ENCODE measurements at regions not wholly inside any gene's neighbourhood (a gene's known extent, or its start where the extent isn't known, plus 50 kb on each side); places are given as distances from the start of the nearest gene placed in this dataset.
A peak's percentile ranks its signal among the peaks of the same experiment; 100 is the strongest.
"Not testable (repeated sequence)": the region's sequence is repeated elsewhere in the genome, so short reads cannot be mapped to it uniquely, and the experiment has no call there.

DNA sequence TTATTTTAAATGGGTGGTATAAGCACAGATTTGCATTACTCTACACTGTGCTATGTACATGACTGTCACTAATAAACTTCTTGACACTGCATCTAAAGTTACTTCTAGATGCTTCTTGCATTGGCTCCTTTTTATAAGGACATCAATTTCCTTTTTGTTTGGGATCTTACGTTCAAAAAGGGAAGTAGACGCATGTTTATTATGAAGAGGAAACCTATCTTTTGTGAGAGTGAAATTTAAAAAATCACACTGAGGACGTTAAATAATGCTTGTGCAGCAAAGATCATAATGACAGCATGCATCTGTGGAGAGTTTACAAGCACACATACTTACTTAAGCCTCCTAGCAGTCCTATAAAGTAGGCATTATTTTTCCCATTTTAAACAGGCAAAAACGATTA, 479.5 kb downstream of the CD83 start:
- no peak for DNase-seq (ENCODE audit: low spot score)

DNA sequence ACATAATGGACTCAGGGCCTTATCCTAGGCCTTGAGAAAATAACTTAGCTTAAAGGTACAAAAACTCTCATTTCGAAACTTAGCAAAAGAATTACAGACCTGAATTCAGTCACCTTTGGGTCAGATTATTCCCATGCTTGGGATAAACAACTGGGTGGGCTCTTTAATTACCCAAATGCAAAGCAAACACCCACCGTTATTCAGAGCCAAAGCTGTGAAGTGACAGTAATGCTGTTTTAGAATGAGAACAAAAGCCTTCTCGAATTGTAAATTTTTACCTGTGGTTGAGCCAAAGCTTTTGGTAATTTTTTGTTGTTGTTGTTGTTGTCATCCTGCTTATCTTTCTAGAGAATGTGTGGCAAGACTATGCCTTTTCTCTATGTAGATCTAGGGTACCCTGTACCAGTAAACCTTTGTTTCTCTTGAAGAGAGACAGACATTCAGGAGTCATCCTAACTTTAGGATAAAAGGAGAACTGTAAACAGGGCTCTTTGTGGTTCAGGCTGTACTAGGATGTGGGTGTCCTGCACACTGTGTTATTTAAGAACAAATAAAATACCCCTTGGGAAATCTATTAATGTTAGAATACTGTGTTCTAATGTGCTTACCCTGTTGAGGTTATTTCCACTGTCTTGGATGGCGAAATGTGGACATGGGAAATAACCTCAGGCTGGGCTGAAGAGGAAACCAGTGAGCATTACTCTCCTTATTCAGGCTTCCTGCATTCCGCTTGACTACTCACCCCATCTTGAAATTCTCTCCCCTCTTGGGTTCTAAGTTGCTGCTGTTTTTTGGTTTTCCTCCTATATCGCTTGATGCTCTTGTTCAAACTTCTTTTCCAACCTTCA, 480.7 kb downstream of the CD83 start:
- DNase-seq (ENCODE audit: low spot score), result no peak

DNA sequence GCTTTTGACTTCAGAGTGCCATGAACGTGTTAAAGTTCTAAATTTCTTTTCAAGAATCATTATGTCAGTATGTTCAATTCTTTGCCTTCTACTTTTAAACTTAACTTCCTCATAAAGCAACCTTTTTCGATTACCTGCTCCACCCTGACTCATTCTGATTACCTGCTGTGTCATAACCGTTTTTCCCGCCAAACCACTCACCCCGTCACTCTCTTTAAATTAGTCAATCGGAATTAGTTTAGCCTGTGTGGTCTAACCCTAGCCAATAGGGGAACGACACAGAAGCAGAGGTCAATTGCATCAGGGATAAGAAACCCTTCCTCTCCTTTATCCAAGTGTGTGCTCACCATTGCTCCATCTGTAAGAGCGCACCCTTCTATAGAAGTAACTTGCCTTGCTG, 482.7 kb downstream of the CD83 start:
- DNase-seq (ENCODE audit: low spot score), result not testable (repeated sequence)

DNA sequence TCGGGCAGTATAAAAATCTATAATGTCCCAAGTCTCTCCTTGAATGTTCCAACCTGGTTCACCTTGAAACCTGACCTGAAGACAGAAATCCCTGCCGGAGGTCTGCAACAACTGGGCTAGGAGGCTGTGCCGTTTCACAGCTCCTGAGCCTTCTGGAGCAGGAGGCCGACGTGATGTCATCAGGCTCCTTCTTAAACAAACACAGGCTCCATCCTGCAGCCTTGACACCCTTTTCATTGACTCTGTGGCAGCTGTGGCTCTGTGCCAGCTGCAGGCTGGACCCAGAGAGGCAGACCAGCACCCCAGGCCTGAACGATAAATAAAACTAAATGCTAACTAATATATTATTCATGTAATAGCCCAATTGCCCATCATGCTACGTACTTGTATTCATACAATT, 483.9 kb downstream of the CD83 start:
- DNase-seq (ENCODE audit: low spot score), result no peak

DNA sequence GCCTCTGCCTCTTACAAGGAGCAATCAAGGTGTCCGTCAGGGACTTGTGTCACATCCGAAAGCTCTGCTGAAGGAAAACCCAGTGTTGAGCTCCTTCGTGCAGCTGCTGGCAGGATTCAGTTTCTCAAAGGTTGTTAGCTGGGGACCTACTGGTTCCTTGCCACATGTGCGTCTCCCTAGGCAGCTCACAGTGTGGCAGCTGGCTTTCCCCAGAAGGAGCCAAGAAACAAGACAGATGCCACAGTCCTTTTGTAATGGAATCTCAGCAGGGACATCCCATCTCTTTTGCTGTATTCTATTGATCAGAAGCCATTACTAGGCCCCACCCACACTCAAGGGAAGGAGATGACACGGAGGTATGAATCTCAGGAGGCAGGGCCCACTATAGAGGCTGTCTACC, 488.8 kb downstream of the CD83 start:
- DNase-seq (ENCODE audit: low spot score), result no peak

DNA sequence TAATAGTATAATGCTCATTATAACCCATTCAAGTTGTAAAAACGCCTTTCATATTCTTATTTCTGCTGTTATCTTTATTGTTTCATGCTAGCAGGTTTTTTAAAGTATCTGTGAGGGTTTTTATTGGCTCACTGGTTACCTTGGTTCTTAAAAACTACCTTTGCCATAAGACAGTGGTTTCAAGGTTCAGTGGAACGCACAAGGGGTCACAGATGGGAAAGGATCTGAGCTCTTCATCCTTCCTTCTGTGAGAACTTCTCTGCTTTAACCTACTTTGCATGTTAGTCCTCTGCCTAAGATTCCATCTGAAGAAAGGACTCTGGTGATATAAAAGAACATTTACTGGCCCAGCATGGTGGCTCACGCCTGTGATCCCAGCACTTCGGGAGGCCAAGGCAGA, 492.6 kb downstream of the CD83 start:
- no peak for DNase-seq (ENCODE audit: low spot score)

DNA sequence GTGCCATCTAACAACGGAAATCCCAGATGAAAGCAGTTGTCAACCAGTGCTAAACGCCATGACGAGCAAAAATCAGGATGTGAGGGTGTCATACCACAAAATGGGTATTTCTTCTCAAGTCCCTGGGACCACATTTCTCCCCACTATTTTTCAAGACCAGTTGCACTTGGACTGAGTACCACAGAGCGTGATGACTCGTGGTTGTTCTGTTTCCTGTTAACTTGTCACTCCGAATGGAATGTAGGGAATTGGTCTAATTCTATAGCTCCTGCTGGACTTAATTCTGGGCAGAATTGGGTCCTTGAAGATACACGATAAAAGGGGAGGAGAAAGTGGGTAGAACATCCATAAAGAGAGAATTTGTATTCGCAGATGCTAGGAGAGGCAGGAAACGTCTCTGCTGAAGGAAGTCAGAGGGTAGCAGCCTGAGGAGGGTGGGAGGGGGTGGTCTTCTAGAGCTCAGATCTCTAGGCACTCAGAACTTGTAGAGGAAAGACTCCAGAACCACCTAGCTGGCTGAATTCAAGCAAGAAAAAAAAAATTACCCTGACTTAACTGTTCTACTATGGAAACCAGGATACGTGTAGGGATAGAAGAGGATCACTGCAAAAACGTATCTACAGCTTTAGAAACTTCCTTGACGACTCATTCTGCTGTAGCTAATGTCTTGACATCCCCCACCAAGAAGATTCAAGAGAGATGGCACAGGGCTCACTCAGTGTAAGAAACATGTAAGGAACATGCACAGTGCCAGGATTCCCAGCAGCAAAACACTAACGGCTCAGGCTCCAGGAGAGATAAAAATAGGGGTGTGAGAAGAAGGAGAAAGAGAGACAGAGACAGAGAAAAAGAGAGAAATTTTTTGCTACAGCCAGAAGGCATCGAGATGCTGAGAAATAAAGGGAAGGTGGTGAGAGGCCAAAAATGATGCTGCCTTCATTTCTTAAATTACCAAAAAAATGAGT, 494.7 kb downstream of the CD83 start:
- peak; percentile 12 for DNase-seq (ENCODE audit: low spot score)

DNA sequence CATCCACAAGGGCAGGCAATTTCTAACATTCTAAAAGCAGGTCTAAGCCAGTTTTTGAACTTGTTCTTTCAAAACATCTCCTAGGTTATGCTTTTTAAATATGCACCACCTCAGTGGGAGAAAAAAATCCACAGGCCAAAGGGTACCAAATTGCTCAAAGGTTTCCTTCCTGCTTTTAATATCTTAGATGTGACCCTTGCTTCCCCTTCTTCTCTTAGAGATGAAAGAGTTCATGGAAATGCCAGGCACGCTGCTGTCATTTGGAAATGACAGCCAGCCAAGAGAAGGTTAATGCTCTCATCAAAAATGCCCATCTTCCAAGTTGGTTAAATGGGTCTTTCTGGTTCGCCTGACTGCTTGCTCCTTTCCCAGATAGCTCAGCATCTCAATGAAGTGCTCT, 497.1 kb downstream of the CD83 start:
- DNase-seq (ENCODE audit: low spot score), result no peak

DNA sequence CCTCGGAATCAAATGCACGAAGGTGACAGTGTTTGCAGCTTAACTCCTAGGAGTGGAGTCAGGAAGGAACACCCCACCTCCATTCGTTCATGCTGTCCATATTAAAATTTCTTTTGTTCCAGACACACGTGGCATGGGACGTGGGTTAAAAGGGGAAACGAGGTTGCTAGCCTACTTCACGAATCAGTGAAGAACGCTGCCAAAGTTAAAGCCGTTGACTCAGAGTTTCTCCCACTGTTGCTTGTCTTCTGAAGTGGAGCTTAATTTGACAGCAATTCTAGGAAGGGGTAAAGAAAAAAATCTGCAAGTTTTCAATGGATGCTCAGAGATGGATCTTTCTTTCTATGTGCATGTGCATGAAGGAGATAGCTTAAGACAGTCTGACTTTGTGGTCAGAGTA, 499.1 kb downstream of the CD83 start:
- DNase-seq (ENCODE audit: low spot score), result no peak

DNA sequence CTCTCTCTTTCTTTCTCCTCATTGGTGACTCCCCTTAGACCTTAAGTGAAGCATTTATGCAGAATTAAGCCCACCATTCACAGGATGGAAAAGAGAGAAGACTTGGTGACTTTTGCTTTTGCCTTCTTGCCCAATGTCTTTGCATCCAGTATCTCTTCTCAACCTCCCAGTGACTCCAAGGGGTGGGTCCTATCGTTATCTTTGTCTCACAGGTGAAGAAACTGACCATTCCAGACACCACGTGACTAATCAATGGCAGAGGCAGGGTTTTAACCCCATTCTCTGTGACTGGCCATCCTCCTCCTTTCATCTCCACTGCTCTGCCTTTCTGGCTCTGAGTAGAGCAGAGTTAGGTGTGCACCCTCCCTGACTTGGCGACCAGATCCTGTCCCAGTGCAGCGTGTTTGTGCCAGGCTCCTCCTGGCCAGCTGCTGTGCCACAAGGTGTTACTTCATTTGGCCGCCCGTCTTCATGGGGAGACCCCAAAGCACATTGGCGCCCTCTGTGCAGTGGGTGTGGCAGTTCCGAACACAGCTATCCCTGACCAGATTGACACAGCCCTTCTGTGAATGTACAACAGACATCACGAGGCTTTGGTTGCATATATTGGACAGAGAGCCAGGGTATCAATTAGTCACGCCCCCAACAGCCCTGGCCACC, 501.3 kb downstream of the CD83 start:
- no peak for DNase-seq (ENCODE audit: low spot score)

DNA sequence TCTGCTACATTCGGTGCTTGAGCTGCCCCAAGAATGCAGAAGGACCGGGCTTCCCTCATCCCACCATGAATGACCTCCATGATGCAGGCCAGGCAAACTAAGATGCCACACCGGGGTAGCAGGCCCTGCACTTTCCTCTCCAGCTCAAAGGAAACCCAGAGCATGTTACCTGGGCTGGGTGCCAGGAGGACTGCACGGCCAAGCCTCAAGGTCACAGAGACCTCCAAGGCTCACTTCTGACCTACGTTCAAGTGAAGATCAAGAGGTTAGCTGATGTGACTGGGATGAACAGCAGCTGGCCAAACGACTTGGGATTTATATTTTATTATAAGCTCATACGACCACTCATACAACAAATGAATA, 501.8 kb downstream of the CD83 start:
- DNase-seq (ENCODE audit: low spot score), result no peak

DNA sequence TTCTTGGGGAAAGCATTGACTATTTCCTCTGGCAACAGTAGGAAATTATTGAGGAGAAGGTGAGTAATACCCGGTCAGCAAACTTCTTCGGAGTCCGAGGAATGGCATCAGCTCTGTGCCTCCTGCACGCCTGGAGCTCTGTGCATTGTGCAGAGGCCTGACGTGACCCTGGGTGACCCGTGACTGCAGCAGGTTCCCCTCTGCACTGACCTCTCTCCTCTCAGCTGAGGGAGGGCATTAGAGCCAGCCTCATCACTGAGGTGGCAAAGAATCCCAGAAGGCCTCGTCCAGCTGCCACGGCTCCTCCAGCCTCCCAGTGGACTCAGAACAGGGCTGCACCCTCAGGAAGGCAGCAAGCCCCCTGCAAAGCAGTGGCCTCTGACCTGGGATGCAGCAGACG, 502.9 kb downstream of the CD83 start:
- no peak for DNase-seq (ENCODE audit: low spot score)

DNA sequence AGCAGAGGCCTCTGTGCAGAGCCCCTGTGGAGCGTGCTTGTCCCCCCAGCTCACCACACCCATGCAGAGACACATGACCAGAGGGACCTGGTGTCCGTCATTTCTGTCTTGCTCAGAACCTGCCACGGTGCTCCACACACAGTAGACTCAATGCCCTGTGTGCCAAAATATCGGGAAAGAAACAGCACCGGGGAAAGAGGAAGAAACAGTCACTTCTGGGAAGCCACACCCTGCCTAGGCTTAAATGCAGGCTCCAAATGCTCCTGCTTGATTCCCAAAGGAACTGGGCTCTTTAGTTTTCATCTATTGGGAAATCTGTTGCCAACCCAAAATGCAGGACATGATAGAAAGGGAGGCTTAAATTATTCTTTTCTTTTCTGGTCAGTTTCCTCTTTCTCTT, 503.9 kb downstream of the CD83 start:
- DNase-seq (ENCODE audit: low spot score), result no peak

DNA sequence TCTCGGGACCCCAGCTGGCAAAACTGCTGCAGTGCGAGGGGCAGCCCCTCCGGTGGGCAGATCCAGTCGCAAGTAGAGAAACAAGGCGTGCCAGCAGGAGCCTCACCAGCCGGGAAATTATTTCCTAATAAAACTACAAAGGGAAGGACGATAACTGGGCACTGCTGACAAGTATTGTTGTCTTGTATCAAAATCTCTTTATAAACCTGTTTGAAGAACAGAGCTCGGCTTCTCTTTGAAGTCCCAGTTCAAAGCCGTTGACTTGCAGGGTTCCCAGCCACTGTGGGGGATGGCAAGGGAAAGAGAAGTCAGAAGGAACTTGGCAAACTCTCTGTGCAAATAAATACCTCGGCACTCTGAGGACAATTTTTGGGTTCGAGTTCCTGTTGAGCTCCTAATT, 504.5 kb downstream of the CD83 start:
- no peak for DNase-seq (ENCODE audit: low spot score)

DNA sequence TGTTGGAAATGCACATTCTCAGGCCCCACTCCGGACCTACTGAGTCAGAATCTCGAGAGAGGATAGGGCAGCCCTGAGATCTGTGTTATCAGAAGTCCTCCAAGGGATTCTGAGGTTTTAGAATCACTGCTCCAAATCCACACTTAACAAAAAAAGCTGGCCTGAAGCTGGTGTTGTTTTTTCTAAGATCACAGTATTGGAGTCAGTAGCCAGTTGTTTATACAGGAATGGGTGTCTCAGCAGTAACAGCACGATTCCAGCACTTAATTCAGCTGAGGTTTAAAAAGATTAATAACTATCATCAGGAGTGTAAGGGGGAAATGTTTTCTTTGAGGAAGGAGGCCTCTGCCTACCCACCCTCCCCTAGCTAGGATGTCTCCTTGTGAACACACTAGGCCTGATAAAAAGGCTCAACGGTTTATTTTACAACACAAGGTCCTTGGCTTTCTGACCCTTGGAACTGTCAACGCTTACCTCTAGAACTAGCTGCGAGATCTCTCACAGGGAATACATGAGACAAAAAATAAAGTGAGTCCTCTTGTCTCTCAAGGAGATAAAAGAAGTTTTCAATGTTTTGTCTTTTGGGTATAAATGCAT, 505.4 kb downstream of the CD83 start:
- DNase-seq (ENCODE audit: low spot score), result no peak

DNA sequence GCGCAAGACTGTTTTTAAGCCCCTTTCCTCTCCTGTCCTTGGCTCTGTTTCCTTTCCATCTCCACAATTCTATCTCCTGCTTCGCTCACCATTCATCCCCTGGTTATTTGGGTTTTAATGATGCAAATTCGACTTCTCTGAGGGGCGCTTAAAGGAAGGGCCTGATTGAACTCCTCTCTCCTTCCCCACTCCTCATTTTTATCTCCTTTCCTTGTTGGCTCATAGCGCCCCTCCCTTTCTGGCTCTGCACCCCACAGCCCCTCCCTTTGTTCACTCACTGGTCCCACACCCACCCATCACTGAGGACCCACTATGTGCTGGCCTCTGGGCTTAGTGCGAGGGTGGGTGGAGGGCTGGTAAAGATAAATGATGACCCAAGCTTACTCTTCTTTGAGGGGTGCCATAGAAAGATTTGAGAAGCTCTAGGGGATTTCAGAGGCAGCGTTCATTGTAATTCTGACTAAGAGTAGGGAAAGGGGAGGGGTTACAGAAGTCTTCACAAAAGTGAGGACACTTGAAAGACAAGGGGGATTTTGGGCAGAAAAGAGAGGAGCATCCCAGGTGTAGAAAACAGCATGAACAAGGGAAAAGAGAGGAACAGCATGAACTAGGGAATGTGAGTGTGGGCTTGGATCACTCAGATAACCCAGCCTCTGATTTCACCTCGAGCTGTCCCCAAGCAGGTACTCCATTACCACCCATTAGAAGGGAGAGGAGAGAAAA, 507.8 kb downstream of the CD83 start:
- DNase-seq (ENCODE audit: low spot score), result no peak

DNA sequence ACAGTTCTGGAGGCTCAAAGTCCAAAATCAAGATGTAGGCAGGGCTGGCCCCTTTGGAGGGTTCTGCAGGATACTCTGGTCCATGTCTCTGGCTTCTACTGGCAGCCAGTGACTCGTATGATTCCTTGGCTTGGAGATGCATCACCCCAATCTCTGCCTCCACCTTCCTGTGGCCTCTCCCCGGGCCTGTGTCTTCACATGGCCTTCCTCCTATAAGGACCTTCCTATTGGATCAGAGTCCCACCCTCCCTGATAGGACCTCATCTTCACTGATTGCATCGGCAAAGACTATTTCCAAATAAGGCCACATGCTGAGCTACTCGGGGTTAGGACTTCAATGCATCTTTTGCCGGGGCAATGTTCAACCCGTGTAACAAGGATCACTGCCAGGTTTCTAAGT, 509.0 kb downstream of the CD83 start:
- no peak for DNase-seq (ENCODE audit: low spot score)

DNA sequence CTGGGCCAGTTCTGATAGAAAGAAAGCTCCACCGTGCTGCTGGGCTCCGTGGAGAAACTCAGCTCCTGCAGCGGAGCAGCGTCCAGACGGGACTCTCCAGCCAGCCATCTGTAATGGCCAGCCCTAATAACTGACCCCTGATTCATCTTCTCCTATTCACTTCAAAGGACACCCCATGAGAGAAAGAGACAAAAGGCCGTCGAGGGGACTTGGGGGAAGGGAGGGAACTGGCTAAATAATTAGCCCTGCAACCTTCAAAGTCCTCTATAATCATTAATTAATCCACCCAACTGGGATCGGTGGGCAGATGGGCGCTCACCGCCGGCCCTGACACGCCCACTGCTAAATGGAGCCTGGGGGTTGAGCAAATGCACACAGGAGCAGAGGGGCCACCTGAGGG, 512.4 kb downstream of the CD83 start:
- DNase-seq (ENCODE audit: low spot score), result no peak

DNA sequence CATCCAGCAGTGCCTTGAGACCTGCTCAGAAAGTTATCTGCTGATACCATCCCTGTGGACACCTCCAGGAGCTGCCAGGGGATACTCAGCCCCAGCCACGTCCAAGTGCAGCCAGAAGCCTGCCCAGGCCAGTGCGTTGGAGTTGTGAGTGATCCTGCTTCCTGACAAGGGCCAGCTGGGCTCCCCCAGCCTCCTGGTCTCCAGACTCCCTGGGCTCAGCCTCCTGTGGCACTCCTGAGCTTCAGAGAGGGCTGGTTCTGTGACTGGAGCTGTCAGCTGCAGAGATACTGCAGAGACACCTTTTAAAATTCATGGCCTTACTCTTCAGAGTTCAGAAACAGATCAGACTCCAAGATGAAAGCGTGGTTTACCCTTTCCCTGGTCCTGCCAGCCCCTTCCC, 515.9 kb downstream of the CD83 start:
- DNase-seq (ENCODE audit: low spot score), result no peak

DNA sequence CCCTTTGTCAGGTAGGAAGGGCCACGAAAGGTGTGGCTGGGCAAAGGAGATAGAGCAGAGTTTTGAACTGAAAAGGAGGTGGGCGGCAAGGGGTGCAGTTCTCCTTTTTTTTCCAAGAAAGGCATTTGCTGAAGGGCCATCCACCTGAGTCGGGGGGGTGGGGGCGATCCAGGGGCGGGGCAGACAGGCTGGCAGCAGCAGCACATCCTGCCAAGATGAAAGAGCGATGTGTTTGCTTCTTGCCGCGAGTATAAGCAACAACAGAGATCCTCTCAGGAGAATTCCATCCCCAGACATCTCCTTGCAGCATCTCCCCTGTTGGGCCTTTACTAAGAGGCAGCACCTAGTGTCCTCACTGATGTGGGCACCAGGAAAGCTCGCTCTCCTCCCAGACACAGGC, 516.5 kb downstream of the CD83 start:
- DNase-seq (ENCODE audit: low spot score), result no peak

DNA sequence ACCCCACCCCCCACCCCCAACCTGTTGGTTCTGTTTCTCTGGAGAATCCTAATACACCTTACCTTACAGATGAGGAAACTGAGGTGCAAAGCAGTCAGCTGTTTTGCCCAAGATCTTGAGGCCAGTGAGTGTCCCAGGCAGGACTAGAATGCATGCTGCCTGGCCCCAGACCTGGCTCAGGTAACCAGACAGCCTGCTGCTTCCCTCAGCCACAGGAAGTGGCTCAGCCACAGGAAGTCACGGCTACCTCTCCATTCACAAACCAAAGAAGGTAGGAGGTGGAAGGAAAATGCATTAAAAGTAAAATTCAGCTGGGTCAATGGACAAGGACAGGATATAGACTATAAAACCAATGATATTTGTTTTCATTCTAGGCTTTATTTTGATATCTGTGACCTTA, 517.6 kb downstream of the CD83 start:
- no peak for DNase-seq (ENCODE audit: low spot score)
